ENCODE measurements at regions not wholly inside any gene's neighbourhood (a gene's known extent, or its start where the extent isn't known, plus 50 kb on each side); places are given as distances from the start of the nearest gene placed in this dataset.

DNA sequence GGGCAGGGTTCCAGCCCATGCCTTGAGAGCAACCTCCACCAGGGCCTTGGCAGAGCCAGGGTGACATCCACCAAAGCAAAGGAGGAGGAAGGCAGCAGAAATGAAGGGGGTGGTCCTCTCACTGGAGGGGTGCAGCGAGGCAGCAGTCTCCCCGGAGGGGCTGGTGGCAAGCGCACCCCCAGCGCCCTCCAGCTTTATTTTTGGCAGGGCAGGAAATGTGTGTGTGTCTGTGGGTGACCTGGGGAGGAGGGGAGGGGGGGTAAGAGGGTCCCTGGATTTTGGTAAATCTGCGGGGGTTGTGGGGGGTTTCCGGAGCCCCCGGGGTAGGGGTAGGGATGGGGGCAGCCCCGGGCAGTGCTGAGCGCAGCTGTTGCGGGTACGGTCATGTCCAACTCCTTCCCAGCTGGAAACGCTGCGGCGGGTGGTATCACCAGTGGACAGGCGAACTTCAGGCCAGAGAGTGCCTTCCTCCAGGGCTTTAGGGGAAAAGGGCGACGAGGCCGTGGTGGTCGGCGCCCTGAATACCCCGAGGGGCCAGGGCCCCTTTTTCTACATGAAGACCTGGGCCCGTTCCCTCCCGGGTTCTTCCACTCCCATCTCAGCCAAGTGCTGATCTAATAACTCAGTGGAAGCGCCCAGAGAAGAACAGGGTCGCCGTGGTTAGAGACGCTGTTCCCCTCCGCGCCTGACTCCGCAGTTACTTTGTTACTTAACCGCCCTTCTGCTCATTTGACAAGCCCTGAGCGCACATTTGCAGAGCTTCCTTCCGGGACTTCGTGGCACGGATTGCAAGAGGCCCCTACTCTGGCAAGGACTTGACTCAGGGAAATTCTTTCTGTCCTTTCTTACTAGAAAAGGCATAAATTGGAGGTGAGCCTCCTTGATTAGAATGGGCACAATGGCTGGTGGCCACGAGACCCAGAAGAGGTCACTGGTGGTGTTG, 55.2 kb downstream of the FOS start:
- H3K27me3 Mint-ChIP-seq = no peaks in the 10 kb centered on the region
- H3K36me3 Mint-ChIP-seq (ENCODE audit: low read depth) = no peaks in the 10 kb centered on the region
- peaks cover 32% of the 10 kb centered on the region for H3K4me1 Mint-ChIP-seq (ENCODE audit: low read depth)
- H3K9me3 Mint-ChIP-seq = no peaks in the 10 kb centered on the region
- DNase-seq = peak; percentile 68
- H3K4me3 Mint-ChIP-seq = peak overlapping the region; percentile 63
- H3K27ac Mint-ChIP-seq = peak overlapping the region; percentile 87

DNA sequence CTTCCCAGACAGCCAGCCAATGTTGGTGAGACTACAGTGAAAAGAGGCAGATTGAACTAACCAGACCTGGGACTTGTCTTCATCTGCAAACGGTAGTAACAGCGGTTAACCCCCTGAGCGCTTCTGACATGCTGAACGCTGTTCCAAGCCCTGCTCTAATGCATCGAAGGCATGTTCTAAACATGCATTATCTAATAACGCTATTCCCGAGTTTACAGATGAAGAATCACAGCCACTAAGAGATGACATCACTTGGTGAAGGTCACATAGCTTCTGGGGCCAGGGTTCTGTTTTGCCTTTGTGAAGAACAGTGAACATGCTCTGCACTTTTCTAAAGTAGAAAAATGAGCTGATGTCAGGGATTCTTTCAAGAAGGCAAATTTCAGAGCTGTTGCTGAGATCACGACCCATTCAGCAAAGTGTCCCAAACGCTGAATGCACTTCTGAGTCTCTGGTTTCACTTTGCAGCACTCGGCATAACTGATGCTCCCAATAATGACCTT, 56.0 kb downstream of the FOS start:
- Mint-ChIP-seq H3K36me3 (ENCODE audit: low read depth) (no peaks in the 10 kb centered on the region), H3K27me3 (no peaks in the 10 kb centered on the region), H3K4me3 (peak overlapping the region; percentile 48), H3K27ac (peak overlapping the region; percentile 87), H3K9me3 (no peaks in the 10 kb centered on the region), H3K4me1 (ENCODE audit: low read depth) (peaks cover 32% of the 10 kb centered on the region)
- no peak for DNase-seq

DNA sequence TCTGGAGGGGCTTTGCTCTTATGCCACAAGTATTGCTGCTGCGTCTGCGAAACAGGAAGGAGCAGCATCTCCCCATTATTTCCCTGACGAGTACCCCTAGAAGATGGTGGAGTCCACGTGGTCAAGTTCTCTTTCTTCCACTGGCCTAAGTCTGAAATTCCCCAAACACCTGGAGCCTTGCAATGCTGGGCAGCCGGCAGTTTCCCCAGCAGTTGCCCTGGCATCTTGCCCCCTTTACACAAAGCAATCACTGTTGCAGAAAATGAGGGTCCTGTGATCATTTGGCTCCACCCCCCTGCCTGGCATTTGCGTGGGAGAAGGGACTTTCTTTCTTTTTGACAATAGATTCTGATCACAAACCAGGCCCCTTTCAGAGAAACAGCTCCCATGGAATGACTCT, 56.9 kb downstream of the FOS start:
- Mint-ChIP-seq H3K4me3 (no peak overlapping the region), H3K27ac (no peak overlapping the region), H3K4me1 (ENCODE audit: low read depth) (peaks cover 32% of the 10 kb centered on the region), H3K36me3 (ENCODE audit: low read depth) (no peaks in the 10 kb centered on the region), H3K27me3 (no peaks in the 10 kb centered on the region), H3K9me3 (no peaks in the 10 kb centered on the region)
- no peak for DNase-seq

DNA sequence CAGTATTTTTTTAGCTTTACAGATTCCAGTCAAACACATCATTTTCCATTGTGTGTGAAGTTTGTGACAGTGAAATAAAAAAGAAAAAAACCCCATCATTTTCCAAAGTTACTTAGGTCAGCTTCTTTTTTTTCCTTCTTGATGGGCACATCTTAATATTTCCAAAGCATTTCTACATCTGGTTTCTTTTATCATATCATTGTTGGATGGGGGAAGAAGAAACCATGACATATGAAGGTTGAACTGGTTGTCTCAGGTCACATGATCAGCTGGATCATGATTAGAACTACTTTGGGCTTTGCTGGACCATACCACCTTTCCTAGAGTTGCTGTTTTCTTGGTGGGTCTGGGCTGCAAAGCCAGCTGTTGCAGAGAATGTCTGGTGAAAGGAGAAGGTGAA, 59.8 kb downstream of the FOS start:
- Mint-ChIP-seq H3K9me3 (no peaks in the 10 kb centered on the region), H3K27me3 (no peaks in the 10 kb centered on the region), H3K4me1 (ENCODE audit: low read depth) (peaks cover 28% of the 10 kb centered on the region), H3K27ac (no peak overlapping the region), H3K4me3 (no peak overlapping the region), H3K36me3 (ENCODE audit: low read depth) (no peaks in the 10 kb centered on the region)
- no peak for DNase-seq

DNA sequence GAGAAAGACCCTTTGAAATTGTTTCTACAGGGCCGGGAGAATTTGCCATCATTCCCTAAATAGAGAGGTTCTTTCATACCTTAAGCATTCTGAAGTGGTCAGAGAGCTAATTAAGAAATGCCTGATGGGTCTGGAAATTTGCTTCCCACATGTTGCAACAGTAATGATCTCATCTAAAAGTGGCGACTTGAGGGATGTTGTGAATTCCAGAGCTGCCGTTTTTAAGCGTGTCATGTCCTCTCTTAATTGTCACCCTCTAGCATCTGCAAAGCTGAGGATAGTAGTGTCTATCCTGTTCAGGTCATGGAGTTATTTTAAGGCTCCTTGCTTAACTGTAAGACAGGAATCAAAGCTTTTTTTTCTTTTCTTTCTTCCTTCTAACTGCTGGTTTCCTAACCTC, 60.4 kb downstream of the FOS start:
- DNase-seq = no peak
- no peaks in the 10 kb centered on the region for H3K36me3 Mint-ChIP-seq (ENCODE audit: low read depth)
- H3K4me1 Mint-ChIP-seq (ENCODE audit: low read depth) = peaks cover 22% of the 10 kb centered on the region
- no peak overlapping the region for H3K27ac Mint-ChIP-seq
- no peaks in the 10 kb centered on the region for H3K9me3 Mint-ChIP-seq
- no peaks in the 10 kb centered on the region for H3K27me3 Mint-ChIP-seq
- no peak overlapping the region for H3K4me3 Mint-ChIP-seq

DNA sequence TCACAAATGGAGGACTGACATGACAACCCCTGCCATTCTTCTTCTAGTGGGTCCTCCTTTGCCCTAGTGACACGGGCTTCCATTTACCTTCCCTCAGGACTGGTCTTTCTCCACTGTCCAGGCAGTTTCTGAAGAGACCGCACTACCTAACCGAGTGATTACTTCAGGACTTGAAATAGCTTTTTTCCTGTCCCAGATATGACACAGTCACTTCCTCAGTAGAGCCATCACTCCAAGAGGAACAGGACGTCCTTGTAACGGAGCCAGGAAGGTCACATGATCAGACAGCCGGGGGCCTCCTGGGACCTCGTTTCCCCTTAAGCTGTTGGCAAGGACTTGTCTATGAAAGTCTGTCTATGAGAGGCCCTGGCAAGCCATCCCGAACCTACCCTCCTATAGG, 62.3 kb downstream of the FOS start:
- Mint-ChIP-seq H3K4me1 (ENCODE audit: low read depth) (peaks cover 5% of the 10 kb centered on the region), H3K9me3 (no peaks in the 10 kb centered on the region), H3K36me3 (ENCODE audit: low read depth) (no peaks in the 10 kb centered on the region), H3K27me3 (no peaks in the 10 kb centered on the region), H3K27ac (no peak overlapping the region), H3K4me3 (no peak overlapping the region)
- DNase-seq = no peak

DNA sequence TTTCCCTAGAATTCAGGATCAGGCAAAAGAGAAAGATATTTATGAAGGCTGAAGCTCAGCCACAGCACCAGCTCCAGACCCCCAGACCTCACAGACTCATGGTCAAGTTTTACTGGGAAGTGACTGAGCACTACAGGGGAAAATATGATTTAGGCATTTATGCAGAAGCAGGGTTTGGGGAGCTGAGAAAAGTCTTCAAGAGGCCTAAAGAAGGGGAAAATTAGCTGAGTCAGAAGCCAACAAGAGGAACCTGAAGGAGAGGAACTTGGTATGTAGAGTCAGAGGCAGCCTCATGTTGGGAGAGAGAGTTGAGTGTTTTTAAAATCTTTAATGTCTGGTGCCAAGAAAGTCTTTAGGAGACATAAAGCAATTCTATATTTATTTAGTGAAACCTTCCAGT, 63.0 kb downstream of the FOS start:
- H3K9me3 Mint-ChIP-seq = no peaks in the 10 kb centered on the region
- no peak overlapping the region for H3K4me3 Mint-ChIP-seq
- H3K27ac Mint-ChIP-seq = no peak overlapping the region
- no peaks in the 10 kb centered on the region for H3K36me3 Mint-ChIP-seq (ENCODE audit: low read depth)
- DNase-seq = no peak
- H3K27me3 Mint-ChIP-seq = no peaks in the 10 kb centered on the region
- peaks cover 5% of the 10 kb centered on the region for H3K4me1 Mint-ChIP-seq (ENCODE audit: low read depth)

DNA sequence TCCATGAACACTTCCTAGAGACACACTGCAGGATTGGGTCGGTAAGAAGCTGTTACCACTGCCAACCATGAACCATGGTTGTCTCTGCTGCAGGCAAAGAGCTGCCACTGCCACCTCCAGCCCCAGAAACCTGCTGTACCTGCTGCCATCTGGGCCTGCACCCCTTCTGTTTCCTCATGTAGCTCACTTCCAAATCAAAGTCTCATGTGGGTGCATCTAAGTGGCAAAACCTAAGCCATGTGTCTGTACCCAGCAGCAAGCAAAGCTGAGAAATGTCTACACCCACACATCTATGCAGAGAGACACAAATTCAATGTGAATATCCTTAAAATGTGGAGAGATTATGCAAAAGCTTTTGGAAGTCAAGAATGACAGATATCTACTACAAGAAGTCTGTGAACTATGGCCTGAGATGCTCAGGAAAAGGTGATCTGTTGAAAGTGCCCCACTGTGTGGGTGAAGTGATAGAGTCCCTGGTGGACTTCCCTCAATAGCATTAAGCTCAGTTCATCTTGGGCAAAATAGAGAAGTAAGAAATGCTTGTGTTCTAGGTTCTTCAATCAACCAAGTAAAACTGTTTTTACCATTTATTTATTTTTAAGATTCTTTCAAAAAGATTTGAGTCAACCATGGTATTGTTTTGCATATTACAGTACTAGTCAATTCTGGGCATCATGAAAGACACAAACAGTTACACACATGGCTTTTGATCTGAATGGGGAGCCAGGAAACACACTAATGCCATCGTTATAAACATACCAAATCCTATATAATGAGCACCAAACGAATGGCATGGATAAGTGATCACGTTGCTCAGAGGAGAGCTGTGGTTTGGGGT, 64.4 kb downstream of the FOS start:
- Mint-ChIP-seq H3K36me3 (ENCODE audit: low read depth) (no peaks in the 10 kb centered on the region), H3K4me3 (no peak overlapping the region), H3K4me1 (ENCODE audit: low read depth) (peaks cover 5% of the 10 kb centered on the region)

DNA sequence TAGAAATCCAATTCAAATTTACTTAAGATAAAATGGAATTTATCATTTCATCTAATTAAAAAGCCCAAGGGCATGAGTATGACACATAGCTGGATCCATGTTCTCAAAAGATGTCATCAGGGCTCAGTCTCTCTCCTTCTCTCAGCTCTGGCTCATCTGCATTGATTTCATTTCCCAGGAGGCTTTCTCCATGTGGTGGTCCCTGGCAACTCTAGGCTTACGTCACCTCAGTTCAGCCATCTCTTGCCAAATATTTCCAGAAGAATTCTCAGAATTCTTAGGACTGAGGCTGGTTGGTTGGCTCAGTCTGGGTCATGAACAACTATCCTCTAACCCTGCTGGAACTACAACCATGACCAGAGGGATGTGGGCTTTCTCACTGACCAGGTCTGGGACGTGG, 65.3 kb downstream of the FOS start:
- no peak overlapping the region for H3K4me3 Mint-ChIP-seq
- no peak overlapping the region for H3K27ac Mint-ChIP-seq
- DNase-seq = no peak
- no peaks in the 10 kb centered on the region for H3K9me3 Mint-ChIP-seq
- peaks cover 5% of the 10 kb centered on the region for H3K4me1 Mint-ChIP-seq (ENCODE audit: low read depth)
- no peaks in the 10 kb centered on the region for H3K36me3 Mint-ChIP-seq (ENCODE audit: low read depth)
- no peaks in the 10 kb centered on the region for H3K27me3 Mint-ChIP-seq

More for the DNA sequence above, 64.4 kb downstream of the FOS start:
- DNase-seq = no peak
- Mint-ChIP-seq H3K9me3 (no peaks in the 10 kb centered on the region), H3K27me3 (no peaks in the 10 kb centered on the region), H3K27ac (no peak overlapping the region)

DNA sequence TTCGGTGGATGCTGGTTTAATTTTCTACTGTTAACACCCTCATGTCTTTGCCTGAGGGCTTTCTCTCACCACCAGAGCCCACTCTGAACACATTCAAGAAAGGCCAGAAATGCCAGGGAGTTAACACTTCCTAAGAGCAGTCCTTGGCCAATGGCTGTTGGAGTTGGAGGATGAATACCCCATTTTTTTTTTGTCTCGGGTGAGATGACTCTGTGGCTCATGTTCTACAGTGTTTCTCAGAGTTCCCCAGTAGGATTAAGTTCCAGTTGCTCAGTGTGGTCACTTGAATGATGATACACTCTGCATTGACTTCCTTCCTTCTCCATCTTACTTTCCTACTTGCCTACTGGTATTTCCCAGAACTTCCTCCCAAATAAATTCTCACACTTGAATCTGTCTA, 65.8 kb downstream of the FOS start:
- Mint-ChIP-seq H3K4me3 (no peak overlapping the region), H3K9me3 (no peaks in the 10 kb centered on the region), H3K4me1 (ENCODE audit: low read depth) (peaks cover 5% of the 10 kb centered on the region), H3K27ac (no peak overlapping the region), H3K36me3 (ENCODE audit: low read depth) (no peaks in the 10 kb centered on the region), H3K27me3 (no peaks in the 10 kb centered on the region)
- DNase-seq = no peak

DNA sequence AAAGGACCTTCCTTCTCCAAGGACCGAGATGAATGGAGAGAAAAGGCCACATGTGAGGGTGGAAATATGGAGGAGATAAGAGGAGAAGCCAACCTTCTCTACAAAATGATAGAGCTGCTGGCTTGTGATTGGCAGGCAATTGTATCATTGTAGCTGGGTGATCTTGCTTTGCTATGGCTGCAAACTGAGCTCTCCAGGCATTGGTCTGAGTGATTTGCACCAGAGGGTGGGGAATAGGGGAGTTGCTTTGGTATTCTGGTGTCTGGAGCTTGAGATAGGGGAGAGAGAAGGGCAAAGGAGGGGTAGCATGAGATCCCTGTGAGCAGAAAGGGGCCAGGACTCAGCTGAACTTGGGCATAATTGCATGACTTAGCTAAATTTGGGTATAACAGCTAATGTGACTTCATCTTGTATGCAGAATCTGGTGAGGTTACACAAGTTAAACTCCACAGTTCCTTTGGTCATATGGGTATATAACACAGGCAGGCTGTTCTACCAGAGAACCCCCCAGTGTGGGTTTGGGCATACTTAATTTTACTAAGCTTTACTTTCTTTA, 72.0 kb downstream of the FOS start:
- no peak for DNase-seq
- H3K4me1 Mint-ChIP-seq (ENCODE audit: low read depth) = no peaks in the 10 kb centered on the region
- H3K27me3 Mint-ChIP-seq = no peaks in the 10 kb centered on the region
- H3K36me3 Mint-ChIP-seq (ENCODE audit: low read depth) = no peaks in the 10 kb centered on the region
- no peaks in the 10 kb centered on the region for H3K9me3 Mint-ChIP-seq
- no peak overlapping the region for H3K4me3 Mint-ChIP-seq
- H3K27ac Mint-ChIP-seq = no peak overlapping the region

DNA sequence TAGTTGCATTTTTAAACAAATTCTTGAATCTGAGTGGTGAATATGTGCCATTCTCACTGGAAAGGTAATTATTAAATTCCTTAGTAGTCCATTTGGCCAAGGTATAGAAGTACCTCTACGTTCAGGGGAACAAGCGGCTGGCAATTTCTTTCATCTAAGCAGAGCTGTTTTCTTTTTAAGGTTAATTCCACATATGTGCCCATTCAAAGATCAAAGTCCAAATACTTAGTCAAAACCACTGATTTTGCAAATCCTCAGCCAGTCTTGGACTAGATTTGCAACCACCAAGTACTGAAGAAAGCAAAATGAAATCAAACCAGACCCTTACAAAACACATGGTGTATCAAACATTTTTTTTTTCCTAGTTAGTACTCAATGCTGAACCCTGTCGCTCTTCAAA, 68.7 kb upstream of the JDP2 start:
- Mint-ChIP-seq H3K27me3 (no peaks in the 10 kb centered on the region), H3K4me3 (no peak overlapping the region), H3K36me3 (ENCODE audit: low read depth) (no peaks in the 10 kb centered on the region), H3K4me1 (ENCODE audit: low read depth) (no peaks in the 10 kb centered on the region), H3K27ac (no peak overlapping the region), H3K9me3 (no peaks in the 10 kb centered on the region)
- no peak for DNase-seq

DNA sequence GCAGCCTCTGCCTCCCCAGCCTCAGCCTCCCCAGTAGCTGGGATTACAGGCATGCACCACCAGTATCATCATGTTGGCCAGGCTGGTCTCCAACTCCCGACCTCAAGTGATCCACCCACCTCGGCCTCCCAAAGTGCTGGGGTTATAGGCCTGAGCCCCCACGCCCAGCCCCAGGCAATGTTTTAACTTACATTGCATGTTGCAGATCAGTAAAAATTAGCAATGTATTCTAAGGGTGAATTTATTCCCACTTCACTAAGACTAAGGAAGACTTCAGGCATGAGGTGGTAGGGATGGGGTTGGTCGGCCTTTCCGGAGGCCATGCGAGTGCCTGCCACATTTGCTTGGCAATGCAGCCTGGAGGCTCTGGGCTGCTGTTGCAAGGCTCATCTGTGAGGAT, 66.8 kb upstream of the JDP2 start:
- no peak for DNase-seq
- Mint-ChIP-seq H3K27ac (no peak overlapping the region), H3K4me1 (ENCODE audit: low read depth) (peaks cover 3% of the 10 kb centered on the region), H3K4me3 (no peak overlapping the region), H3K36me3 (ENCODE audit: low read depth) (no peaks in the 10 kb centered on the region), H3K27me3 (peaks cover 2% of the 10 kb centered on the region), H3K9me3 (no peaks in the 10 kb centered on the region)

DNA sequence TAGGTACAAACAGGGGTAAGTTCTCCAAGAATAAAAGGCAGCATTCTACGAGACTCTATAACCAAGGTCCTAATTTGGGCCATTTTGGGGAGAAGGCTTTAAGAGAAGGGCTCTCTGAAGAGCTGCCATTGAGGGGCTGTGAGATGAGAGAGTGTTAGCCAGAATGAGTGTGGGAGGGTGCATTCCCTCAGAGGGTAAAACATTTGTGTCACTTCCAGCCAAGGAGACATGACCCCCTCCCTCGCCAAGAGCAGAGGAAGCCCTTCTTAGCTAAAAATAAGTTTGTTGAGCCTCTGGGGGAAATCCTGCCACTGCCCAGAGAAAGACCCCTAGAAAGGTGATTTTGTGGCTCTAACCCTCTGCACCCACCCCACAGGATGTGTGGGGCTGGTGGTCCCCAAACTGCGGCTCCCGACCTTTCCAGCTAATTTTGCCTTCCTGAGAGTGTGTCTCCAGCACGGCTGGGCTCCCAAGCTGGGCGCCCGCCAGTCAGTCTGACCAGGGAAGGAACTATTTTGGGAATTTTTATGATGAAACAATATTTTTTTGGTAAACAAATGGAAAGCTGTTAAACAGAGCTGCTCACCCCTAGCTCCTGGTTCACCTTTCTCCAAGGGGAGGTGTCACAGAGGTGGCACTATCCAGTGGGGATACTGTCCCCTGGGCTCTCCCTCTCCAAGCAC, 65.9 kb upstream of the JDP2 start:
- no peaks in the 10 kb centered on the region for H3K36me3 Mint-ChIP-seq (ENCODE audit: low read depth)
- H3K4me3 Mint-ChIP-seq = no peak overlapping the region
- H3K9me3 Mint-ChIP-seq = no peaks in the 10 kb centered on the region
- peaks cover 3% of the 10 kb centered on the region for H3K4me1 Mint-ChIP-seq (ENCODE audit: low read depth)
- DNase-seq = no peak
- no peak overlapping the region for H3K27ac Mint-ChIP-seq
- H3K27me3 Mint-ChIP-seq = peaks cover 2% of the 10 kb centered on the region

Data from activated T-cell treated with anti-CD3 and anti-CD28 coated beads, Interleukin-2, amount 50 U/mL, for 24 hours (primary cell).